ENCODE measurements at regions not wholly inside any gene's neighbourhood (a gene's known extent, or its start where the extent isn't known, plus 50 kb on each side); places are given as distances from the start of the nearest gene placed in this dataset.

GRCh38 chr1:81006502-81006901, 794.2 kb upstream of the ADGRL2 start:
- H3K4me3 ChIP-seq (ENCODE audit: low read length): no peak overlapping the region
- TF ChIP-seq CTCF (conservative IDR thresholded peaks at IDR 0.05; ENCODE audit: low read depth, low read length): no peak
- no peak for DNase-seq (ENCODE audit: low read depth)

GRCh38 chr1:81004011-81004410, 796.7 kb upstream of the ADGRL2 start:
- no peak overlapping the region for H3K4me3 ChIP-seq (ENCODE audit: low read length)
- no peak for TF ChIP-seq CTCF (conservative IDR thresholded peaks at IDR 0.05; ENCODE audit: low read depth, low read length)
- DNase-seq (ENCODE audit: low read depth): no peak

- no peak overlapping the region for H3K4me3 ChIP-seq (ENCODE audit: low read length)
- DNase-seq (ENCODE audit: low read depth): no peak
- no peak for TF ChIP-seq CTCF (conservative IDR thresholded peaks at IDR 0.05; ENCODE audit: low read depth, low read length)
These were observed 805.8 kb upstream of the ADGRL2 start for GRCh38 chr1:80994934-80995333.

- TF ChIP-seq CTCF (conservative IDR thresholded peaks at IDR 0.05; ENCODE audit: low read depth, low read length): no peak
- DNase-seq (ENCODE audit: low read depth): no peak
- H3K4me3 ChIP-seq (ENCODE audit: low read length): no peak overlapping the region
These were observed 806.7 kb upstream of the ADGRL2 start for GRCh38 chr1:80994038-80994437.

- H3K4me3 ChIP-seq (ENCODE audit: low read length): no peak overlapping the region
- TF ChIP-seq CTCF (conservative IDR thresholded peaks at IDR 0.05; ENCODE audit: low read depth, low read length): no peak
- DNase-seq (ENCODE audit: low read depth): no peak
These were observed 807.4 kb upstream of the ADGRL2 start for GRCh38 chr1:80993154-80993980.

- TF ChIP-seq CTCF (conservative IDR thresholded peaks at IDR 0.05; ENCODE audit: low read depth, low read length): no peak
These were observed 811.3 kb upstream of the ADGRL2 start for GRCh38 chr1:80989455-80989854.

GRCh38 chr1:80988926-80989325, 811.8 kb upstream of the ADGRL2 start:
- no peak overlapping the region for H3K4me3 ChIP-seq (ENCODE audit: low read length)
- no peak for TF ChIP-seq CTCF (conservative IDR thresholded peaks at IDR 0.05; ENCODE audit: low read depth, low read length)
- DNase-seq (ENCODE audit: low read depth): no peak

More at GRCh38 chr1:80989455-80989854, 811.3 kb upstream of the ADGRL2 start:
- no peak for DNase-seq (ENCODE audit: low read depth)
- H3K4me3 ChIP-seq (ENCODE audit: low read length): no peak overlapping the region
